Effector memory CD8-positive, alpha-beta T cell (primary cell): ENCODE measurements at regions not wholly inside any gene's neighbourhood (a gene's known extent, or its start where the extent isn't known, plus 50 kb on each side); places are given as distances from the start of the nearest gene placed in this dataset.
A peak's percentile ranks its signal among the peaks of the same experiment; 100 is the strongest.
"Not testable (repeated sequence)": the region's sequence is repeated elsewhere in the genome, so short reads cannot be mapped to it uniquely, and the experiment has no call there.

Experiments
- ATAC-seq: fragments of 150-1000 bp; cut with Tn5 transposase; replicated peaks from 2 replicates; pipeline ENCODE4 v1.10.0; 2021; ENCODE audit warnings: mild to moderate bottlenecking, moderate library complexity
- DNase-seq, 3 experiments: peaks; one replicate each; pipeline ENCODE4 v3.0.0; 2021
- H3K27ac Mint-ChIP-seq, 2 donors: one replicate each; pipeline ENCODE4 v1.8.0; 2022; ENCODE audit warnings: mild to moderate bottlenecking in 2 of 2, mixed read lengths in 2 of 2, moderate library complexity in 2 of 2
- H3K27me3 Mint-ChIP-seq, 2 donors: one replicate each; pipeline ENCODE4 v1.8.0; 2022; ENCODE audit warnings: mixed read lengths in 2 of 2
- H3K36me3 Mint-ChIP-seq: one replicate; pipeline ENCODE4 v1.8.0; 2022; ENCODE audit warnings: mild to moderate bottlenecking, moderate library complexity, mixed read lengths; ENCODE audit not compliant: insufficient read depth
- H3K4me1 Mint-ChIP-seq, 2 donors: one replicate each; pipeline ENCODE4 v1.8.0; 2022; ENCODE audit warnings: low read depth in 2 of 2, mixed read lengths in 2 of 2
- H3K4me3 Mint-ChIP-seq, 2 donors: one replicate each; pipeline ENCODE4 v1.8.0; 2022; ENCODE audit warnings: mild to moderate bottlenecking in 2 of 2, mixed read lengths in 2 of 2, moderate library complexity in 2 of 2
- H3K9me3 Mint-ChIP-seq, 2 donors: one replicate each; pipeline ENCODE4 v1.8.0; 2022; ENCODE audit warnings: mixed read lengths in 2 of 2

GRCh38 chr16:88191168-88191567, 191.6 kb upstream of the ZNF469 start:
- not testable (repeated sequence) for H3K4me1 Mint-ChIP-seq, DNase-seq, H3K4me3 Mint-ChIP-seq, H3K36me3 Mint-ChIP-seq, H3K27ac Mint-ChIP-seq, ATAC-seq
- peaks cover 5 to 10% of the 10 kb centered on the region in 2 donors for H3K9me3 Mint-ChIP-seq
- H3K27me3 Mint-ChIP-seq: peaks cover 0 to 41% of the 10 kb centered on the region in 2 donors

GRCh38 chr16:88192601-88193000, 190.2 kb upstream of the ZNF469 start:
- Mint-ChIP-seq H3K27me3 (peaks cover 0 to 40% of the 10 kb centered on the region in 2 donors), H3K9me3 (peaks cover 5 to 10% of the 10 kb centered on the region in 2 donors), H3K4me1 (peaks cover 0 to 4% of the 10 kb centered on the region in 2 donors), H3K27ac (no peak overlapping the region), H3K36me3 (peaks cover 6% of the 10 kb centered on the region), H3K4me3 (no peak overlapping the region)
- DNase-seq (no peak), ATAC-seq (no peak)

- peak; percentile 9 to 23 (median 11) for DNase-seq
Observed at GRCh38 chr16:88193706-88194396, 188.9 kb upstream of the ZNF469 start.

GRCh38 chr16:88194397-88195268, 188.1 kb upstream of the ZNF469 start:
- Mint-ChIP-seq H3K4me1 (peaks cover 0 to 4% of the 10 kb centered on the region in 2 donors), H3K27me3 (peaks cover 0 to 29% of the 10 kb centered on the region in 2 donors), H3K9me3 (peaks cover 4 to 10% of the 10 kb centered on the region in 2 donors), H3K4me3 (no peak overlapping the region), H3K27ac (no peak overlapping the region), H3K36me3 (peaks cover 3% of the 10 kb centered on the region)
- ATAC-seq (no peak), DNase-seq (no peak)

More at GRCh38 chr16:88193706-88194396, 188.9 kb upstream of the ZNF469 start:
- peaks cover 0 to 31% of the 10 kb centered on the region in 2 donors for H3K27me3 Mint-ChIP-seq
- peak; percentile 81 for ATAC-seq
- peaks cover 5 to 10% of the 10 kb centered on the region in 2 donors for H3K9me3 Mint-ChIP-seq
- not testable (repeated sequence) for H3K4me1 Mint-ChIP-seq, H3K36me3 Mint-ChIP-seq, H3K4me3 Mint-ChIP-seq
- peak overlapping the region in 1 of 2 donors; percentile 6 for H3K27ac Mint-ChIP-seq

- ATAC-seq (no peak), DNase-seq (no peak)
- H3K4me3 Mint-ChIP-seq: no peak overlapping the region
- no peak overlapping the region for H3K27ac Mint-ChIP-seq
- peaks cover 4 to 10% of the 10 kb centered on the region in 2 donors for H3K9me3 Mint-ChIP-seq
- peaks cover 1% of the 10 kb centered on the region for H3K36me3 Mint-ChIP-seq
- H3K4me1 Mint-ChIP-seq: peaks cover 0 to 4% of the 10 kb centered on the region in 2 donors
- peaks cover 0 to 24% of the 10 kb centered on the region in 2 donors for H3K27me3 Mint-ChIP-seq
Observed at GRCh38 chr16:88195269-88195705, 187.5 kb upstream of the ZNF469 start.

GRCh38 chr16:88195911-88196465, 186.8 kb upstream of the ZNF469 start:
- Mint-ChIP-seq H3K27ac (no peak overlapping the region), H3K36me3 (no peaks in the 10 kb centered on the region), H3K27me3 (peaks cover 0 to 22% of the 10 kb centered on the region in 2 donors), H3K9me3 (peaks cover 4 to 10% of the 10 kb centered on the region in 2 donors), H3K4me3 (no peak overlapping the region), H3K4me1 (peaks cover 0 to 4% of the 10 kb centered on the region in 2 donors)
- DNase-seq: no peak
- no peak for ATAC-seq

- peaks cover 4 to 10% of the 10 kb centered on the region in 2 donors for H3K9me3 Mint-ChIP-seq
- peaks cover 0 to 22% of the 10 kb centered on the region in 2 donors for H3K27me3 Mint-ChIP-seq
- DNase-seq: no peak
- H3K4me3 Mint-ChIP-seq: no peak overlapping the region
- no peak for ATAC-seq
- peaks cover 0 to 4% of the 10 kb centered on the region in 2 donors for H3K4me1 Mint-ChIP-seq
- no peaks in the 10 kb centered on the region for H3K36me3 Mint-ChIP-seq
- H3K27ac Mint-ChIP-seq: no peak overlapping the region
Observed at GRCh38 chr16:88196471-88197400, 186.0 kb upstream of the ZNF469 start.

GRCh38 chr16:88197481-88198456, 185.0 kb upstream of the ZNF469 start:
- peaks cover 0 to 28% of the 10 kb centered on the region in 2 donors for H3K27me3 Mint-ChIP-seq
- H3K36me3 Mint-ChIP-seq: no peaks in the 10 kb centered on the region
- H3K4me3 Mint-ChIP-seq: no peak overlapping the region
- peaks cover 0 to 3% of the 10 kb centered on the region in 2 donors for H3K9me3 Mint-ChIP-seq
- H3K4me1 Mint-ChIP-seq: no peaks in the 10 kb centered on the region
- DNase-seq (no peak), ATAC-seq (no peak)
- no peak overlapping the region for H3K27ac Mint-ChIP-seq

- H3K27me3 Mint-ChIP-seq: peaks cover 0 to 31% of the 10 kb centered on the region in 2 donors
- not testable (repeated sequence) for H3K9me3 Mint-ChIP-seq, H3K4me1 Mint-ChIP-seq, DNase-seq, H3K36me3 Mint-ChIP-seq, H3K4me3 Mint-ChIP-seq, H3K27ac Mint-ChIP-seq, ATAC-seq
Observed at GRCh38 chr16:88198457-88199295, 184.1 kb upstream of the ZNF469 start.

GRCh38 chr16:88199296-88200153, 183.2 kb upstream of the ZNF469 start:
- not testable (repeated sequence) for DNase-seq, H3K4me3 Mint-ChIP-seq, H3K9me3 Mint-ChIP-seq, H3K27ac Mint-ChIP-seq, ATAC-seq, H3K4me1 Mint-ChIP-seq, H3K36me3 Mint-ChIP-seq
- peaks cover 0 to 31% of the 10 kb centered on the region in 2 donors for H3K27me3 Mint-ChIP-seq
